ENCODE measurements at regions not wholly inside any gene's neighbourhood (a gene's known extent, or its start where the extent isn't known, plus 50 kb on each side); places are given as distances from the start of the nearest gene placed in this dataset.

GRCh38 chrX:106341823-106342222, 173.7 kb downstream of the PWWP3B start:
- intact Hi-C loops (cut with DNase I; ENCODE audit: low total_unique reads) (no loop called here), in situ Hi-C loops (cut with MboI; ENCODE audit: low sequenced_read_pairs in 4 of 4) (no loop called here)

GRCh38 chrX:106356580-106356979, 188.5 kb downstream of the PWWP3B start:
- in situ Hi-C loops (cut with MboI; ENCODE audit: low sequenced_read_pairs in 4 of 4) (no loop called here), intact Hi-C loops (cut with DNase I; ENCODE audit: low total_unique reads) (no loop called here)
- ATAC-seq (no peak), DNase-seq (no peak)
- Histone ChIP-seq H3K4me1 (no peaks in the 10 kb centered on the region), H3K27ac (no peak overlapping the region), H3K27me3 (no peaks in the 10 kb centered on the region), H3K4me3 (no peak overlapping the region), H3K9me3 (no peaks in the 10 kb centered on the region), H3K36me3 (no peaks in the 10 kb centered on the region)
- TF ChIP-seq CTCF (IDR thresholded peaks at IDR 0.05 in 4 of 5, conservative IDR thresholded peaks at IDR 0.05 in 1 of 5) = no peak

More at GRCh38 chrX:106341823-106342222, 173.7 kb downstream of the PWWP3B start:
- H3K27me3 ChIP-seq = no peaks in the 10 kb centered on the region
- TF ChIP-seq CTCF (IDR thresholded peaks at IDR 0.05 in 4 of 5, conservative IDR thresholded peaks at IDR 0.05 in 1 of 5) = no peak
- no peak for TF ChIP-seq POLR2A (IDR thresholded peaks at IDR 0.05)
- ATAC-seq (no peak), DNase-seq (no peak)
- H3K27ac ChIP-seq = no peak overlapping the region
- H3K4me3 ChIP-seq = no peak overlapping the region
- no peaks in the 10 kb centered on the region for H3K9me3 ChIP-seq
- H3K4me1 ChIP-seq = no peaks in the 10 kb centered on the region
- no peaks in the 10 kb centered on the region for H3K36me3 ChIP-seq

- H3K9me3 ChIP-seq = no peaks in the 10 kb centered on the region
- H3K4me1 ChIP-seq = no peaks in the 10 kb centered on the region
- H3K36me3 ChIP-seq = no peaks in the 10 kb centered on the region
- H3K27ac ChIP-seq = no peak overlapping the region
- intact Hi-C loops (cut with DNase I; ENCODE audit: low total_unique reads) (no loop called here), in situ Hi-C loops (cut with MboI; ENCODE audit: low sequenced_read_pairs in 4 of 4) (no loop called here)
- DNase-seq = no peak
- peaks cover 0 to 5% (median 3%) of the 10 kb centered on the region in 3 donors for H3K27me3 ChIP-seq
- H3K4me3 ChIP-seq = no peak overlapping the region
- TF ChIP-seq POLR2A (IDR thresholded peaks at IDR 0.05) (no peak), CTCF (IDR thresholded peaks at IDR 0.05 in 4 of 5, conservative IDR thresholded peaks at IDR 0.05 in 1 of 5) (no peak)
- no peak for ATAC-seq
Measured at GRCh38 chrX:106363214-106363613, 195.1 kb downstream of the PWWP3B start.

DNA sequence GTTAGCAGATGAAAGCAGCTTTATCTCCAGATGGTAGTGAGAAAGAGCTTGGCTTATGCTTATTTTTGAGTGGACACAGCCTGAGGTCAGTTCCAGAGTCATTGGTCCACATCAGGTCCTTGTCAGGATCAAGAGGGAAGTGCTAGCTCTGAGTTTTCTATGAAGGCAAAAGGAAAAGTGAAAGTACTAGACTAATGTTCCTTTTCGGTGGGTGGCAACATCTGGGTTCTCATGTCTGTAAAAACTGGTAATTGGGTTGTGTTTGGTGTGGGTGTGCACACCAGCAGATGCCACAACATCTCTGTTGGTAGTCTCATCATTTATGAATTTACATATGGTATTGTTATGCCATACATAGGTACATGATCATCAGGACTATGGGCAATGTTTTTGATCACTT, 210.5 kb downstream of the PWWP3B start:
- Histone ChIP-seq H3K27me3 (peaks cover 0 to 3% (median 0%) of the 10 kb centered on the region in 3 donors), H3K36me3 (no peaks in the 10 kb centered on the region), H3K4me3 (no peak overlapping the region), H3K27ac (no peak overlapping the region), H3K9me3 (no peaks in the 10 kb centered on the region), H3K4me1 (no peaks in the 10 kb centered on the region)
- in situ Hi-C loops (cut with MboI; ENCODE audit: low sequenced_read_pairs in 4 of 4) (no loop called here), intact Hi-C loops (cut with DNase I; ENCODE audit: low total_unique reads) (no loop called here)
- ATAC-seq (no peak), DNase-seq (no peak)
- no peak for TF ChIP-seq POLR2A (IDR thresholded peaks at IDR 0.05)
- TF ChIP-seq CTCF (IDR thresholded peaks at IDR 0.05 in 4 of 5, conservative IDR thresholded peaks at IDR 0.05 in 1 of 5) = no peak

DNA sequence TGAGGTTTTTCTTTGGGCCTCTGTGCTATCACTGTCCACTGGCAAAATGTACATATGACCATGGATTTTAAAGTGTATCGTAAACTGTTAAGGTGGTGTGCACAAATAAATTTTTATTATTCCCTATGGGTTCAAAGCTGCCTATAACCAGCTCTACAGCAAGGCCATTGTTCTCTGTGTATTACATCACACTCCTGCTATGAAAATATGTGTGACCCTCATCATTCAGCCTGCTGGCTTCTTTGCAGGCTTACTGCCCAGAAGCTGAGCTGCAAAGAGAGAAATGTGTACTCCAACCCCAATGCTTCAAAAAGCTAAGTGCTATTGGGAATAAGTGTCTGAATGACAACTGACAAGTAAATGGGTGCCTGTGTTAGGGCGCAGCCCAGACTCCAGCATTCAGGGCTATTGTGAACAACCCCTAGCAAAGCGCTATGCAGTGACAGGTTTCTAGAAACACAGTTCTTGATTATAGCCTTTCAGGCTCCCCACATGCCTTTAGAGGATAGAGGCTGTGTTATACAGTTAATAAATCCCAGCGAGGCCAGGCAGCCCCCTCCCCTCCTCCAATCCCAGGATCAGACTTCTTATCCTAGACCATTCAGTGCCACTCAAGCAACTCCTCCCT, 220.4 kb upstream of the RADX start:
- in situ Hi-C loops (cut with MboI; ENCODE audit: low sequenced_read_pairs in 4 of 4) = no loop called here
- Histone ChIP-seq H3K27me3 (no peaks in the 10 kb centered on the region), H3K4me3 (no peak overlapping the region), H3K4me1 (no peaks in the 10 kb centered on the region), H3K27ac (no peak overlapping the region), H3K9me3 (no peaks in the 10 kb centered on the region), H3K36me3 (no peaks in the 10 kb centered on the region)
- DNase-seq (no peak), ATAC-seq (no peak)
- intact Hi-C loops (cut with DNase I; ENCODE audit: low total_unique reads) = no loop called here
- TF ChIP-seq CTCF (IDR thresholded peaks at IDR 0.05 in 4 of 5, conservative IDR thresholded peaks at IDR 0.05 in 1 of 5) (no peak), POLR2A (IDR thresholded peaks at IDR 0.05) (no peak)
